AG10803 (cell line): ENCODE measurements at regions not wholly inside any gene's neighbourhood (a gene's known extent, or its start where the extent isn't known, plus 50 kb on each side); places are given as distances from the start of the nearest gene placed in this dataset.

Source experiments
- DNase-seq: peaks from one replicate; pipeline ENCODE4 v3.0.0; 2010; ENCODE audit warnings: low read depth
- H3K4me3 ChIP-seq: 2 replicates; pipeline ENCODE4 v1.5.1; 2011; ENCODE audit warnings: mild to moderate bottlenecking, low read length, control low read depth
- TF ChIP-seq, protein P1 (sequence below): conservative IDR thresholded peaks from 2 replicates; pipeline ENCODE4 v1.5.1; 2011; ENCODE audit warnings: mild to moderate bottlenecking, low read length, control low read depth, inconsistent platforms

GRCh38 chr13:53214433-53214832, 185.8 kb downstream of the OLFM4 start:
- H3K4me3 ChIP-seq: no peak overlapping the region
- TF ChIP-seq, protein P1, sequence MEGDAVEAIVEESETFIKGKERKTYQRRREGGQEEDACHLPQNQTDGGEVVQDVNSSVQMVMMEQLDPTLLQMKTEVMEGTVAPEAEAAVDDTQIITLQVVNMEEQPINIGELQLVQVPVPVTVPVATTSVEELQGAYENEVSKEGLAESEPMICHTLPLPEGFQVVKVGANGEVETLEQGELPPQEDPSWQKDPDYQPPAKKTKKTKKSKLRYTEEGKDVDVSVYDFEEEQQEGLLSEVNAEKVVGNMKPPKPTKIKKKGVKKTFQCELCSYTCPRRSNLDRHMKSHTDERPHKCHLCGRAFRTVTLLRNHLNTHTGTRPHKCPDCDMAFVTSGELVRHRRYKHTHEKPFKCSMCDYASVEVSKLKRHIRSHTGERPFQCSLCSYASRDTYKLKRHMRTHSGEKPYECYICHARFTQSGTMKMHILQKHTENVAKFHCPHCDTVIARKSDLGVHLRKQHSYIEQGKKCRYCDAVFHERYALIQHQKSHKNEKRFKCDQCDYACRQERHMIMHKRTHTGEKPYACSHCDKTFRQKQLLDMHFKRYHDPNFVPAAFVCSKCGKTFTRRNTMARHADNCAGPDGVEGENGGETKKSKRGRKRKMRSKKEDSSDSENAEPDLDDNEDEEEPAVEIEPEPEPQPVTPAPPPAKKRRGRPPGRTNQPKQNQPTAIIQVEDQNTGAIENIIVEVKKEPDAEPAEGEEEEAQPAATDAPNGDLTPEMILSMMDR: no peak
- DNase-seq: no peak

DNA sequence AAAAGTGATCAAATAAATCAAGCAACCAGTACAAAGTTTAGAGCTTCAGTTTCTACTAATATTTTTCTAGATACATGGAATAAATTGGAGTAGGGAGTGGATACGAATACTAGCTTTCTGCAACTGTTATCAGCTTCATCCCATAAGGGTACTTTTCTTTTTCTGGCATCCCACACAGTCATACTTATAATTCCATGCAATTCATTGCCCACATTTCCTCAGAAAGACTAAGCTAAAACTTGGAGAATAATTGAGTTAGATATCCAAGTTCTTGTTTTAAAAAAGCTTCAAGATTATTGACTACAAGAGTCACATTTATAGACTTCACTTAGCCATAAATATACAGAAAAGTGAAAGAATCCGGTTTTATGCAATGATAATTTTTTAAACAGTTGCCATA, 186.9 kb downstream of the OLFM4 start:
- TF ChIP-seq, protein P1: no peak
- no peak overlapping the region for H3K4me3 ChIP-seq
- DNase-seq: no peak

GRCh38 chr13:53216773-53217172, 188.2 kb downstream of the OLFM4 start:
- DNase-seq: no peak
- TF ChIP-seq, protein P1: no peak
- no peak overlapping the region for H3K4me3 ChIP-seq

- no peak overlapping the region for H3K4me3 ChIP-seq
- TF ChIP-seq, protein P1: no peak
- DNase-seq: no peak
Measured at GRCh38 chr13:53217194-53217593, 188.6 kb downstream of the OLFM4 start.

DNA sequence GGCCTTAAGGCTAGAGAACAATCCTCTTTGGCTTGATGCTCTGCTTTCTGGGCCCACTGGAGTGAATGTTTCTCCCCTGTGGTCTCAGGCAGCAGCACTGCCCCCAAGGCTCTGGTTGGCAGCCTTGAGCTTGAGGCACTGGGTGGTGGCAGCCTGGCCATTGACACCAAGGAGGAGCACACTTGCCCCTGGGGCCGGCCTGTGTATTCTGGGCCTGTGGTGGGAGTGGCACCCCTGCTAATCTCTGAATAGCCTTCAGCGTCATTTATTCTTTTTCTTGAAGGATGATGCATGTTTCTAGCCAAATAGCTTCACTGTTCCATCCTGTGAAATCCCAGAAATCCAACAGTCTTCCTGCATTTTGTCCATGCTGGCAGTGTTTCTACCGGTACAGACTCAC, 191.4 kb downstream of the OLFM4 start:
- TF ChIP-seq, protein P1: no peak

GRCh38 chr13:53237696-53238095, 209.1 kb downstream of the OLFM4 start:
- no peak overlapping the region for H3K4me3 ChIP-seq
- TF ChIP-seq, protein P1: no peak
- DNase-seq: no peak

More for the DNA sequence above, 191.4 kb downstream of the OLFM4 start:
- no peak overlapping the region for H3K4me3 ChIP-seq
- DNase-seq: no peak

GRCh38 chr13:53238261-53238660, 209.6 kb downstream of the OLFM4 start:
- no peak overlapping the region for H3K4me3 ChIP-seq
- DNase-seq: no peak
- TF ChIP-seq, protein P1: no peak
